WERI-Rb-1 (cell line): ENCODE measurements at regions not wholly inside any gene's neighbourhood (a gene's known extent, or its start where the extent isn't known, plus 50 kb on each side); places are given as distances from the start of the nearest gene placed in this dataset.

ENCODE experiments used
- DNase-seq: peaks from one replicate; pipeline ENCODE4 v3.0.0-alpha.2; 2020
- H3K27ac ChIP-seq: fragments of 250-450 bp; sonication (Bioruptor Pico); 2 replicates; pipeline ENCODE4 v1.5.1; 2020; ENCODE audit warnings: mild to moderate bottlenecking, moderate library complexity
- H3K27me3 ChIP-seq: fragments of 250-450 bp; sonication (Bioruptor Pico); 2 replicates; pipeline ENCODE4 v1.5.1; 2021; ENCODE audit warnings: mild to moderate bottlenecking, low read depth, moderate library complexity; ENCODE audit not compliant: insufficient read depth, severe bottlenecking
- H3K36me3 ChIP-seq: fragments of 250-450 bp; sonication (Bioruptor Pico); 2 replicates; pipeline ENCODE4 v1.5.1; 2020; ENCODE audit warnings: mild to moderate bottlenecking, moderate library complexity
- H3K4me3 ChIP-seq: 2 replicates; pipeline ENCODE4 v1.5.1; 2011; ENCODE audit warnings: low read depth, mild to moderate bottlenecking, control low read depth, low read length
- H3K9me3 ChIP-seq: fragments of 250-450 bp; sonication (Bioruptor Pico); 2 replicates; pipeline ENCODE4 v1.5.1; 2021; ENCODE audit warnings: mild to moderate bottlenecking, moderate library complexity; ENCODE audit not compliant: severe bottlenecking
- CTCF ChIP-seq: IDR thresholded peaks from 2 replicates; pipeline ENCODE4 v1.5.1; 2011; ENCODE audit warnings: low read depth, mild to moderate bottlenecking, control low read depth, inconsistent platforms, low read length

GRCh38 chr10:132994185-132994796 lies 51.9 kb upstream of the CFAP46 start:
- DNase-seq = no peak
- Histone ChIP-seq H3K27me3 (no peaks in the 10 kb centered on the region), H3K27ac (no peak overlapping the region), H3K36me3 (no peaks in the 10 kb centered on the region), H3K4me3 (no peak overlapping the region), H3K9me3 (no peaks in the 10 kb centered on the region)
- TF ChIP-seq CTCF = no peak

- H3K27me3 ChIP-seq = no peaks in the 10 kb centered on the region
- DNase-seq = no peak
- no peaks in the 10 kb centered on the region for H3K9me3 ChIP-seq
- no peak for TF ChIP-seq CTCF
- H3K36me3 ChIP-seq = no peaks in the 10 kb centered on the region
- H3K27ac ChIP-seq = no peak overlapping the region
- H3K4me3 ChIP-seq = no peak overlapping the region
Measured at GRCh38 chr10:132993271-132994184, 51.2 kb upstream of the CFAP46 start.

- Histone ChIP-seq H3K9me3 (no peaks in the 10 kb centered on the region), H3K4me3 (no peak overlapping the region), H3K27me3 (no peaks in the 10 kb centered on the region), H3K36me3 (no peaks in the 10 kb centered on the region), H3K27ac (no peak overlapping the region)
- no peak for DNase-seq
- TF ChIP-seq CTCF = no peak
Measured at GRCh38 chr10:132992433-132993215, 50.3 kb upstream of the CFAP46 start.
